Right lobe of liver (tissue), 6 donors: ENCODE measurements at regions not wholly inside any gene's neighbourhood (a gene's known extent, or its start where the extent isn't known, plus 50 kb on each side); places are given as distances from the start of the nearest gene placed in this dataset.
"Not testable (repeated sequence)": the region's sequence is repeated elsewhere in the genome, so short reads cannot be mapped to it uniquely, and the experiment has no call there.

Experiments
- ATAC-seq, 4 donors: fragments of 200-7000 bp; cut with Tn5 transposase; one replicate each; pipeline ENCODE4 v1.9.1; 2020; ENCODE audit warnings: mild to moderate bottlenecking in 4 of 4, moderate library complexity in 4 of 4
- DNase-seq, 3 donors: peaks; one replicate each; pipeline ENCODE4 v3.0.0-alpha.2; 2020
- H3K27ac ChIP-seq, 3 donors: fragments of 200-600 bp; one replicate each; pipeline ENCODE4 v1.8.0; 2022
- H3K27me3 ChIP-seq, 2 donors: fragments of 200-600 bp; one replicate each; pipeline ENCODE4 v1.8.0; 2022
- H3K36me3 ChIP-seq, 4 donors: fragments of 200-600 bp; sonication (generic) in 1 of 4; one replicate each; pipeline versions ENCODE4 v1.5.1 to v1.8.0; 2017 to 2022; ENCODE audit warnings: control low read depth in 1 of 4
- H3K4me1 ChIP-seq, 4 donors: fragments of 200-600 bp; sonication (generic) in 1 of 4; one replicate each; pipeline versions ENCODE4 v1.5.1 to v1.8.0; 2017 to 2022; ENCODE audit warnings: control low read depth in 1 of 4
- H3K4me3 ChIP-seq, 3 donors: fragments of 200-600 bp; one replicate each; pipeline ENCODE4 v1.8.0; 2022
- H3K9me3 ChIP-seq, 4 donors: fragments of 200-600 bp; sonication (generic) in 1 of 4; one replicate each; pipeline versions ENCODE4 v1.5.1 to v1.8.0; 2017 to 2022; ENCODE audit warnings: control low read depth in 1 of 4
- POLR2A ChIP-seq: fragments of 450-650 bp; IDR thresholded peaks from one replicate; pipeline ENCODE4 v1.6.1; 2017; ENCODE audit warnings: antibody characterized with exemption, mild to moderate bottlenecking
- WGBS: methylation state at CpG from one replicate; pipeline ENCODE4 v1.1.6; 2018; ENCODE audit warnings: low coverage, low lambda C conversion rate; ENCODE audit not compliant: insufficient coverage; ENCODE audit errors: missing lambda C conversion rate; 5-methylcytosine and 5-hydroxymethylcytosine counted together
- intact Hi-C, 2 donors: fragments of 100-400 bp; cut with DNase I; formaldehyde crosslinking; loops; one replicate each; pipeline versions ENCODE4 v1.11.2 to v1.14.1; 2022
- TF ChIP-seq, protein P1 (sequence below), 4 donors: fragments of 200-600 bp in 3 of 4; fragments of 450-650 bp in 1 of 4; IDR thresholded peaks; one replicate each; pipeline versions ENCODE4 v1.5.1 to v1.8.0; 2016 to 2022; ENCODE audit warnings: antibody characterized with exemption in 4 of 4, mild to moderate bottlenecking in 2 of 4
- donor health status: DM: no; HTN: yes; CAD: no.
- donor health status: DM: no; HTN: no; CAD: no.
- donor health status: DM: no; HTN: no; CAD: no.
- donor health status: DM: no; HTN: yes; CAD: no.
- donor health status: DM: no; HTN: yes; CAD: no.

DNA sequence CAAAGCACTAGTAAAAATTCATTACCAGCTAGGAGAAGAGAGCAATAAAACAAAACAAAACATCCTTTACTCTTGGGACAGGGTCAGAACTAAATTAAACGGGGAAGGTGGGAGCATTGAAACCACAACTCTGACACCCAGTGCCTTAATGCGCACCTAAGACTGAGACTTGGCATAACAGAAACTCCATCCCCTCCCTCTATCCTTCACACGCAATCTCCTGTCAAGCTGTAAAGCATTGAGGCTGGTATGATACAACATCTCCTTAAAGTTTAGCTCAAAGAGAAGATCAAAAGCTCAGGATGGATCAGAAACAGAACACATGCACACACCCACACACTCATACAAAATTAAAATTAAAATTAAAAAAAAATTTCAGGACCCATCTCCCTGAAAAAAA lies 951.3 kb downstream of the STIM2 start:
- Histone ChIP-seq H3K36me3 (no peaks in the 10 kb centered on the region), H3K27me3 (no peaks in the 10 kb centered on the region), H3K4me1 (no peaks in the 10 kb centered on the region), H3K4me3 (no peak overlapping the region), H3K27ac (no peak overlapping the region), H3K9me3 (no peaks in the 10 kb centered on the region)
- ATAC-seq: no peak
- WGBS: 71% methylated on average over 3 of the region's 3 CpGs
- DNase-seq: no peak
- intact Hi-C loops: no loop called here
- TF ChIP-seq, protein P1, sequence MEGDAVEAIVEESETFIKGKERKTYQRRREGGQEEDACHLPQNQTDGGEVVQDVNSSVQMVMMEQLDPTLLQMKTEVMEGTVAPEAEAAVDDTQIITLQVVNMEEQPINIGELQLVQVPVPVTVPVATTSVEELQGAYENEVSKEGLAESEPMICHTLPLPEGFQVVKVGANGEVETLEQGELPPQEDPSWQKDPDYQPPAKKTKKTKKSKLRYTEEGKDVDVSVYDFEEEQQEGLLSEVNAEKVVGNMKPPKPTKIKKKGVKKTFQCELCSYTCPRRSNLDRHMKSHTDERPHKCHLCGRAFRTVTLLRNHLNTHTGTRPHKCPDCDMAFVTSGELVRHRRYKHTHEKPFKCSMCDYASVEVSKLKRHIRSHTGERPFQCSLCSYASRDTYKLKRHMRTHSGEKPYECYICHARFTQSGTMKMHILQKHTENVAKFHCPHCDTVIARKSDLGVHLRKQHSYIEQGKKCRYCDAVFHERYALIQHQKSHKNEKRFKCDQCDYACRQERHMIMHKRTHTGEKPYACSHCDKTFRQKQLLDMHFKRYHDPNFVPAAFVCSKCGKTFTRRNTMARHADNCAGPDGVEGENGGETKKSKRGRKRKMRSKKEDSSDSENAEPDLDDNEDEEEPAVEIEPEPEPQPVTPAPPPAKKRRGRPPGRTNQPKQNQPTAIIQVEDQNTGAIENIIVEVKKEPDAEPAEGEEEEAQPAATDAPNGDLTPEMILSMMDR (IDR thresholded peaks at IDR 0.05): no peak
- no peak for TF ChIP-seq POLR2A

GRCh38 chr4:27813226-27813625 lies 952.6 kb downstream of the STIM2 start:
- H3K36me3 ChIP-seq, H3K4me3 ChIP-seq, H3K4me1 ChIP-seq, H3K27ac ChIP-seq, intact Hi-C loops, DNase-seq, H3K9me3 ChIP-seq, ATAC-seq, H3K27me3 ChIP-seq: not testable (repeated sequence)
- WGBS: 27% methylated on average over 6 of the region's 6 CpGs

DNA sequence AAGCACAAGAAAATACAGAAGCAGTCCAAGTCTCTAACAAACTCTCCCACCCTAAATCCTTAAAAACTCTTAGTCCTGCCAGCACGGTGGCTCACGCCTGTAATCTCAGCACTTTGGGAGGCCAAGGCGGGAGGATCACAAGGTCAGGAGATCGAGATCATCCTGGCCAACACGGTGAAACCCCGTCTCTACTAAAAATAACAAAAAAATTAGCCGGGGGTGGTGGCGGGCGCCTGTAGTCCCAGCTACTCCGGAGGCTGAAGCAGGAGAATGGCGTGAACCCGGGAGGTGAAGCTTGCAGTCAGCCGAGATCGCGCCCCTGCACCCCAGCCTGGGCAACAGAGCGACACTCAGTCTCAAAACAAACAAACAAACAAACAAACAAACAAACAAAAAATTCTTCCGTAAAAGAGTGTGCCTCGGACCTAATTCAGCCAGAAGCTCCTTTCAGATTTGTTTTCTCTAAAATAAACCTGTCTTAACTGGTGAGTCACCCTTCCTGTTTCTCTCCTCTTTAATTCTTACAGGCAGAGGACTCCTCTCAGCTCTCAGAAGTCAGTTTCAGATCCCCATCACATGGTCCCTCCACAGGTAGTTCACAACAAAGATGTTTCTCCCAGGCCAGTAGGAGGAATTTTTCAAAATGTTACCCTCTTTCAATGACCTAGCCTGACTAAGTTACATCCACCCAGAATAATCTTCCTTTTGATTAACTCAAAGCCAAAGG lies 953.2 kb downstream of the STIM2 start:
- 80% methylated on average over 7 of the region's 18 CpGs for WGBS
- H3K27me3 ChIP-seq, DNase-seq, H3K9me3 ChIP-seq, H3K4me1 ChIP-seq, H3K36me3 ChIP-seq, H3K4me3 ChIP-seq, ATAC-seq, H3K27ac ChIP-seq, intact Hi-C loops: not testable (repeated sequence)

DNA sequence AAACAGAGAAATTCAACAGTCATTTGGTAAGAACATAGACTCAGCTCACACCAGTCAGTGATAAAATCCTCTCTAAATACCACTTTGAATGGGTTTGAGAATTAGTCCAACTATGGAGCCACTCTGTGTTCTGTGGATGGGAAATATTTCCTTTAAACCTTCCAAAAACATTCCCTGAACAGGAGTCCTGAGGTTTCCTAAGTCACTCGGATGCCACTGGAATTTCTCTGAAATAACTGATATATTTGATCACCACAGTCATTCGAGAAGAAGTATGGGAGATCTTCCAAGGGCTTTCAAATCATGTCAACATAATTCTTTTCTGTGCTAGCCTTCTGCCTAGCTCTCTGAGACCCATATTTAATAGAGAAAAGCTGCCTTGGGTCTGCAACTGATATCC lies 958.6 kb downstream of the STIM2 start:
- ATAC-seq (no peak), DNase-seq (no peak)
- Histone ChIP-seq H3K27ac (no peak overlapping the region), H3K4me3 (no peak overlapping the region), H3K36me3 (no peaks in the 10 kb centered on the region), H3K4me1 (no peaks in the 10 kb centered on the region), H3K27me3 (no peaks in the 10 kb centered on the region), H3K9me3 (no peaks in the 10 kb centered on the region)
- intact Hi-C loops: no loop called here
- TF ChIP-seq POLR2A: no peak
- TF ChIP-seq, protein P1 (IDR thresholded peaks at IDR 0.05): no peak
- 29% methylated on average over 2 of the region's 2 CpGs for WGBS

DNA sequence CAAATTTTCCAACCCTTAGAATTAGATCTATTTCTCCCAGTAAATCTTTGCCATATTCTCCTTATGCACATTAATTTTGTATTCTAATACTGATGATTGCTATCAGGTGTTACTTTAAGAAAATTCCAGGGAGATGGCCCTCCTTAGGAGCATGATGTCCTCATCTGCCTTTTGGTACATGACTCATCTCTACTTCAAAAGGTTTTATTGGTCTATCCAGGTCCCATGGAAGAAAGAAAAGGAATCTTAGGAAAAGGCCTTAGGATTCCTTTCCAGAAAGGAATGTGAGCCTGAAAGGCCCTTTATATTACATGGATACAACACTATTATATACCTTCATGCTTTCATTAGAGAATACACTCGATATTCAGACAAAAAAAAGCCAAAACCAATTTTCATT lies 968.2 kb downstream of the STIM2 start:
- TF ChIP-seq, protein P1 (IDR thresholded peaks at IDR 0.05): no peak
- no peak for TF ChIP-seq POLR2A
- no peak for DNase-seq
- Histone ChIP-seq H3K27me3 (no peaks in the 10 kb centered on the region), H3K36me3 (no peaks in the 10 kb centered on the region), H3K27ac (no peak overlapping the region), H3K4me1 (no peaks in the 10 kb centered on the region), H3K9me3 (no peaks in the 10 kb centered on the region), H3K4me3 (no peak overlapping the region)
- WGBS: 56% methylated on average over 1 of the region's 1 CpG
- ATAC-seq: no peak
- intact Hi-C loops: no loop called here
